Colonic mucosa (tissue), 4 donors: ENCODE measurements at regions not wholly inside any gene's neighbourhood (a gene's known extent, or its start where the extent isn't known, plus 50 kb on each side); places are given as distances from the start of the nearest gene placed in this dataset.

Experiments used
- DNase-seq: peaks from one replicate; pipeline ENCODE4 v3.0.0-alpha.2; 2020
- H3K27ac ChIP-seq: fragments of 200-600 bp; one replicate; pipeline ENCODE4 v1.8.0; 2021
- H3K27me3 ChIP-seq: fragments of 200-600 bp; one replicate; pipeline ENCODE4 v1.8.0; 2021
- H3K36me3 ChIP-seq: fragments of 200-600 bp; one replicate; pipeline ENCODE4 v1.8.0; 2021
- H3K4me1 ChIP-seq: fragments of 200-600 bp; one replicate; pipeline ENCODE4 v1.8.0; 2021; ENCODE audit warnings: mild to moderate bottlenecking
- H3K4me3 ChIP-seq: fragments of 200-600 bp; one replicate; pipeline ENCODE4 v1.8.0; 2021
- H3K9ac ChIP-seq, 2 donors: one replicate each; pipeline ENCODE4 v1.7.0; 2013; ENCODE audit warnings: control low read depth in 2 of 2, low read depth in 2 of 2, low read length in 2 of 2
- H3K9me3 ChIP-seq: fragments of 200-600 bp; one replicate; pipeline ENCODE4 v1.8.0; 2021
- intact Hi-C: fragments of 100-400 bp; cut with DNase I; formaldehyde crosslinking; loops from one replicate; pipeline ENCODE4 v1.14.1; 2022
- TF ChIP-seq, protein P1 (sequence below): fragments of 200-600 bp; IDR thresholded peaks from one replicate; pipeline ENCODE4 v1.8.0; 2022; ENCODE audit warnings: antibody characterized with exemption, mild to moderate bottlenecking
- donor health status: healthy.
- donor health status: DM: no; HTN: no; CAD: no.
- donor health status: DM: no; HTN: no; CAD: no.

DNA sequence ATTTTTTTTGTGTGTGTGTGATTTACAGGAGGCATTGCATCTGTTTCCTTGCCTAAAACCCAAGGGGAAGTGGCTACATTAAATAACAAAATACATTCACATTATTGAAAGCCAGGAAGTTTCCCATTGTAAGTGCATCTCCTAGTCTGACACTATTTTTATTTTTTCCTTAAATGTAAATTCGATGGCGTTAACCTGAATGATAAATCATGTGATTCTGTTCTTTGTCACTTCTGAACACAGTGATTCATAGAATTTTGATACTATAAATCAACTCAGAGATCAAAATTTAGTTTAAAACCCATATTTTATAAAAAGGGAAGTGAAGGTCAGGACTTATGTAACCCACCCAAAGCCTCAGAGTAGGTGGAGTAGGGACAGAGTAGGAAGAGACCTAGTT, 258.1 kb downstream of the GABRG1 start:
- no peak for DNase-seq
- intact Hi-C loops, result no loop called here
- TF ChIP-seq, protein P1, sequence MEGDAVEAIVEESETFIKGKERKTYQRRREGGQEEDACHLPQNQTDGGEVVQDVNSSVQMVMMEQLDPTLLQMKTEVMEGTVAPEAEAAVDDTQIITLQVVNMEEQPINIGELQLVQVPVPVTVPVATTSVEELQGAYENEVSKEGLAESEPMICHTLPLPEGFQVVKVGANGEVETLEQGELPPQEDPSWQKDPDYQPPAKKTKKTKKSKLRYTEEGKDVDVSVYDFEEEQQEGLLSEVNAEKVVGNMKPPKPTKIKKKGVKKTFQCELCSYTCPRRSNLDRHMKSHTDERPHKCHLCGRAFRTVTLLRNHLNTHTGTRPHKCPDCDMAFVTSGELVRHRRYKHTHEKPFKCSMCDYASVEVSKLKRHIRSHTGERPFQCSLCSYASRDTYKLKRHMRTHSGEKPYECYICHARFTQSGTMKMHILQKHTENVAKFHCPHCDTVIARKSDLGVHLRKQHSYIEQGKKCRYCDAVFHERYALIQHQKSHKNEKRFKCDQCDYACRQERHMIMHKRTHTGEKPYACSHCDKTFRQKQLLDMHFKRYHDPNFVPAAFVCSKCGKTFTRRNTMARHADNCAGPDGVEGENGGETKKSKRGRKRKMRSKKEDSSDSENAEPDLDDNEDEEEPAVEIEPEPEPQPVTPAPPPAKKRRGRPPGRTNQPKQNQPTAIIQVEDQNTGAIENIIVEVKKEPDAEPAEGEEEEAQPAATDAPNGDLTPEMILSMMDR, result no peak
- no peaks in the 10 kb centered on the region for H3K4me1 ChIP-seq
- no peaks in the 10 kb centered on the region for H3K9me3 ChIP-seq
- H3K27ac ChIP-seq, result no peak overlapping the region
- H3K27me3 ChIP-seq, result no peaks in the 10 kb centered on the region
- H3K4me3 ChIP-seq, result no peak overlapping the region
- H3K9ac ChIP-seq, result no peak overlapping the region
- no peaks in the 10 kb centered on the region for H3K36me3 ChIP-seq

DNA sequence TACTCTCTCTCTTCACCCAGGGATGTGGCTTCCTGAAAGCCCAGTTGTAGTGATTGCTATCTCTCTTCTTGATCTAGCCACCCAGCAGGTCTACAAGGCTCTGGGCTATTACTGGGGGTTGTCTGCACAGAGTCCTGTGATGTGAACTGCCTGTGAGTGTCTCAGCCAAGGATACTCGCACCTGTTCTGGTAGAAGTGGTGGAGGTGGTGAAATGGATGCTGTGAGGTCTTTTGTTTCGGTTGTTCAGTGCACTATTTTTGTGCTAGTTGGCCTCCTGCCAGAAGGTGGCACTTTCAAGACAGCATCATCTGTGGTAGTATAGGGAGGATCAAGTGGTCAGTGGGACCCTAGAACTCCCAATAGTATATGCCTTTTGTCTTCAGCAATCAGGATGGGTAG, 268.0 kb downstream of the GABRG1 start:
- Histone ChIP-seq H3K9me3 (no peaks in the 10 kb centered on the region), H3K36me3 (no peaks in the 10 kb centered on the region), H3K4me3 (no peak overlapping the region), H3K4me1 (no peaks in the 10 kb centered on the region), H3K27ac (no peak overlapping the region), H3K9ac (no peak overlapping the region), H3K27me3 (no peaks in the 10 kb centered on the region)
- DNase-seq, result no peak
- intact Hi-C loops, result no loop called here
- TF ChIP-seq, protein P1, result no peak

DNA sequence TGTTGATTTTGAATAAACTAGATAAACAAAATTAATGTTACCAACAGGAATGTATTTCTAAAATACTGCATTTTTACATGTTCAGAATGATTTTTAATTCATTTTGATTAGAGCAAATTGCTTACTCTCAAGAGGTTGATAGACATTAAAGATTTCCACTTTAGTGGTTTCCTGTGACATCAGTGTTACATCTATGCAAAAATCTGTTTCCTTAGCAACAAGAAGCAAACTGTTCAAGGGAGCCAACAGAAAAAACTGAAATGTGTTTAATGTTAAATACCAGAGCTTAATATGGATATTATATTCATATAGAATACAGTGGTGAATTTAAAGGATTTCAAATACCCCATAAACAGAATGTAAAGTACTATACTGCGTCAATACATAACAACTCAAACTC, 277.8 kb downstream of the GABRG1 start:
- Histone ChIP-seq H3K4me1 (no peaks in the 10 kb centered on the region), H3K27ac (no peak overlapping the region), H3K4me3 (no peak overlapping the region), H3K27me3 (no peaks in the 10 kb centered on the region), H3K36me3 (no peaks in the 10 kb centered on the region), H3K9me3 (no peaks in the 10 kb centered on the region), H3K9ac (no peak overlapping the region)
- intact Hi-C loops, result no loop called here
- DNase-seq, result no peak
- TF ChIP-seq, protein P1, result no peak

DNA sequence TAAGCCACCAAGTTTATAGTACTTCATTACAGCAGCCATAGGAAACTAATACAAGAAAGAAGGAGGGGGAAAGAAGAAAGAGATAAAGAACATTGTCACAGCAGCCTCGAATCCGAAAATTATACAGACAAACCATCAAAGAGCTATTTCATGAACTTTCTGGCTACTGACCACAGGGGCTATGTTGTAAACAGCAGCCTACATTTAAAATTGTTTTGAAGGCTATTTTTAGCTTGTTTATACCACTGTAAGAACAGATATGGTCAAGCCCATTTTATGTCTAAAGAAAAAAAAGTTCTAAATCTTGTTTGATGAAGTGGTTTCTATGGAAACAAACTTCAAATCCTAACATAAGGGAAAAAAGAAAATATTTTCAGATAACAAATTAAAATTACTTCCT, 282.1 kb downstream of the GABRG1 start:
- intact Hi-C loops, result no loop called here
- DNase-seq, result no peak
- Histone ChIP-seq H3K36me3 (no peaks in the 10 kb centered on the region), H3K4me3 (no peak overlapping the region), H3K9ac (no peak overlapping the region), H3K9me3 (no peaks in the 10 kb centered on the region), H3K4me1 (no peaks in the 10 kb centered on the region), H3K27me3 (no peaks in the 10 kb centered on the region), H3K27ac (no peak overlapping the region)
- TF ChIP-seq, protein P1, result no peak

DNA sequence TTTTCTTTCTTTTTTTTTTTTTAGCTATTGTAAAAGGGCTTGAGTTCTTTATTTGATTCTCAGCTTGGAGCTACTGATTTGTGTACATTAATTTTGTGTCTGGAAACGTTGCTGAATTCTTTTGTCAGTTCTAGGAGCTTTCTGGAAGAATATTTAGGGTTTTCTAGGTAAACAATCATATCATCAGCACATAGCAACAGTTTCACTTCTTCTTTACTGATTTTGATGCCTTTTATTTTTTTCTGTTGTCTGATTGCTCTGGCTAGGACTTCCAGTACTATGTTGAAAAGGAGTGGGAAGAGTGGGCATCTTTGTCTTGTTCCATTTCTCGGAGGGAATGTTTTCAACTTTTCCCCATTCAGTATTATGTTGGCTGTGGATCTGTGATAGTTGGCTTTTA, 292.2 kb downstream of the GABRG1 start:
- no peak for DNase-seq
- Histone ChIP-seq H3K4me1 (no peaks in the 10 kb centered on the region), H3K4me3 (no peak overlapping the region), H3K27ac (no peak overlapping the region), H3K36me3 (no peaks in the 10 kb centered on the region), H3K9me3 (no peaks in the 10 kb centered on the region), H3K27me3 (no peaks in the 10 kb centered on the region), H3K9ac (no peak overlapping the region)
- intact Hi-C loops, result no loop called here
- TF ChIP-seq, protein P1, result no peak

DNA sequence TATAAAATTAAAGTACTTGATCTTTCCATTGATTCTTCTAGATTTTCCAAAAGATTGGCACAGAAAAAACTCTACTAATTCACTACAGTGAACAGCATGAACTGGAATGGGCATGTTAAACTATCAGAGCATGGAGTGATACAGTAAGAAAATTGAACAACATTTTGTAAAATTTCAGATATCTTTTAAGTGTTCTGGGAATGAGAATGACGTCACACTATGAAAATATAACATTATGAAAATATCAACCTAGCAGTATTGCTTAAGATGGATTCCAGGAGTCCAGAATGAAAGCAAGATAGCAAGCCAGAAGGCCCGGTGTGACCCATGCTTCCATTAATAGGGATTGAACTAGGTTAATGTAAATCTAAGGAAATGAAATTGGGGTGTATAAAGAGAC, 319.9 kb downstream of the GABRG1 start:
- Histone ChIP-seq H3K9me3 (no peaks in the 10 kb centered on the region), H3K4me3 (no peak overlapping the region), H3K27ac (no peak overlapping the region), H3K36me3 (no peaks in the 10 kb centered on the region), H3K4me1 (no peaks in the 10 kb centered on the region), H3K27me3 (no peaks in the 10 kb centered on the region), H3K9ac (no peak overlapping the region)
- intact Hi-C loops, result no loop called here
- TF ChIP-seq, protein P1, result no peak
- no peak for DNase-seq
